ENCODE measurements at regions not wholly inside any gene's neighbourhood (a gene's known extent, or its start where the extent isn't known, plus 50 kb on each side); places are given as distances from the start of the nearest gene placed in this dataset.

- Histone ChIP-seq H3K4me2 (ENCODE audit: low read depth, low read length) (no peak overlapping the region), H3K27me3 (replicated peaks; ENCODE audit: insufficient read depth, low read length) (no peaks in the 10 kb centered on the region)
Measured at GRCh38 chr15:88389120-88389519, 78.1 kb downstream of the MRPL46 start.

GRCh38 chr15:88388686-88389085 is 78.5 kb downstream of the MRPL46 start:
- Histone ChIP-seq H3F3A (ENCODE audit: insufficient read depth, low read length) (no peaks in the 10 kb centered on the region), H3K27ac (ENCODE audit: low read length) (no peak overlapping the region), H3K4me2 (ENCODE audit: low read depth, low read length) (no peak overlapping the region), H3K9me2 (replicated peaks; ENCODE audit: insufficient read depth, low read length) (no peaks in the 10 kb centered on the region), H3K36me3 (replicated peaks; ENCODE audit: insufficient read depth, low read length) (no peaks in the 10 kb centered on the region), H3K9ac (ENCODE audit: low read length) (no peak overlapping the region), H3K79me2 (ENCODE audit: low read length) (no peaks in the 10 kb centered on the region), H4K20me1 (ENCODE audit: insufficient read depth, low read length) (no peaks in the 10 kb centered on the region), H2AFZ (ENCODE audit: low read length) (no peak overlapping the region), H3K4me1 (ENCODE audit: low read length) (no peaks in the 10 kb centered on the region), H3K9me3 (replicated peaks; ENCODE audit: insufficient read depth, low read length) (no peaks in the 10 kb centered on the region), H3K27me3 (replicated peaks; ENCODE audit: insufficient read depth, low read length) (no peaks in the 10 kb centered on the region), H3K4me3 (ENCODE audit: low read length) (no peak overlapping the region)
- DNase-seq = no peak
- TF ChIP-seq EZH2phosphoT487 (IDR thresholded peaks at IDR 0.05; ENCODE audit: low read length) (no peak), CTCF (IDR thresholded peaks at IDR 0.05; ENCODE audit: low read length) (no peak), EZH2 (optimal IDR thresholded peaks at IDR 0.05; ENCODE audit: low read depth, low read length) (no peak)

More at GRCh38 chr15:88389120-88389519, 78.1 kb downstream of the MRPL46 start:
- Histone ChIP-seq H3K4me3 (ENCODE audit: low read length) (no peak overlapping the region), H2AFZ (ENCODE audit: low read length) (no peak overlapping the region), H4K20me1 (ENCODE audit: insufficient read depth, low read length) (no peaks in the 10 kb centered on the region), H3K36me3 (replicated peaks; ENCODE audit: insufficient read depth, low read length) (no peaks in the 10 kb centered on the region), H3K27ac (ENCODE audit: low read length) (no peak overlapping the region), H3F3A (ENCODE audit: insufficient read depth, low read length) (no peaks in the 10 kb centered on the region), H3K9ac (ENCODE audit: low read length) (no peak overlapping the region), H3K79me2 (ENCODE audit: low read length) (no peaks in the 10 kb centered on the region), H3K4me1 (ENCODE audit: low read length) (no peaks in the 10 kb centered on the region), H3K9me3 (replicated peaks; ENCODE audit: insufficient read depth, low read length) (no peaks in the 10 kb centered on the region), H3K9me2 (replicated peaks; ENCODE audit: insufficient read depth, low read length) (no peaks in the 10 kb centered on the region)
- TF ChIP-seq EZH2phosphoT487 (IDR thresholded peaks at IDR 0.05; ENCODE audit: low read length) (no peak), EZH2 (optimal IDR thresholded peaks at IDR 0.05; ENCODE audit: low read depth, low read length) (no peak)
- DNase-seq = no peak

GRCh38 chr15:88385078-88385700 is 82.0 kb downstream of the MRPL46 start:
- no peaks in the 10 kb centered on the region for H3K27me3 ChIP-seq (replicated peaks; ENCODE audit: insufficient read depth, low read length)
- no peak for DNase-seq
- no peak overlapping the region for H3K4me2 ChIP-seq (ENCODE audit: low read depth, low read length)
- TF ChIP-seq EZH2phosphoT487 (IDR thresholded peaks at IDR 0.05; ENCODE audit: low read length) = no peak
- TF ChIP-seq CTCF (IDR thresholded peaks at IDR 0.05; ENCODE audit: low read length) = no peak
- no peak for TF ChIP-seq EZH2 (optimal IDR thresholded peaks at IDR 0.05; ENCODE audit: low read depth, low read length)
- no peaks in the 10 kb centered on the region for H3K79me2 ChIP-seq (ENCODE audit: low read length)
- H3K27ac ChIP-seq (ENCODE audit: low read length) = no peak overlapping the region
- no peaks in the 10 kb centered on the region for H3K9me2 ChIP-seq (replicated peaks; ENCODE audit: insufficient read depth, low read length)
- no peaks in the 10 kb centered on the region for H3K36me3 ChIP-seq (replicated peaks; ENCODE audit: insufficient read depth, low read length)
- no peaks in the 10 kb centered on the region for H3F3A ChIP-seq (ENCODE audit: insufficient read depth, low read length)
- H3K9me3 ChIP-seq (replicated peaks; ENCODE audit: insufficient read depth, low read length) = no peaks in the 10 kb centered on the region
- H4K20me1 ChIP-seq (ENCODE audit: insufficient read depth, low read length) = no peaks in the 10 kb centered on the region
- no peaks in the 10 kb centered on the region for H3K4me1 ChIP-seq (ENCODE audit: low read length)
- H2AFZ ChIP-seq (ENCODE audit: low read length) = no peak overlapping the region
- H3K9ac ChIP-seq (ENCODE audit: low read length) = no peak overlapping the region
- H3K4me3 ChIP-seq (ENCODE audit: low read length) = no peak overlapping the region

GRCh38 chr15:88383354-88383753 is 83.8 kb downstream of the MRPL46 start:
- no peaks in the 10 kb centered on the region for H3F3A ChIP-seq (ENCODE audit: insufficient read depth, low read length)
- H2AFZ ChIP-seq (ENCODE audit: low read length) = no peak overlapping the region
- H3K4me2 ChIP-seq (ENCODE audit: low read depth, low read length) = no peak overlapping the region
- no peaks in the 10 kb centered on the region for H3K36me3 ChIP-seq (replicated peaks; ENCODE audit: insufficient read depth, low read length)
- H4K20me1 ChIP-seq (ENCODE audit: insufficient read depth, low read length) = no peaks in the 10 kb centered on the region
- H3K9me2 ChIP-seq (replicated peaks; ENCODE audit: insufficient read depth, low read length) = no peaks in the 10 kb centered on the region
- H3K9me3 ChIP-seq (replicated peaks; ENCODE audit: insufficient read depth, low read length) = no peaks in the 10 kb centered on the region
- H3K27me3 ChIP-seq (replicated peaks; ENCODE audit: insufficient read depth, low read length) = no peaks in the 10 kb centered on the region
- DNase-seq = no peak
- no peaks in the 10 kb centered on the region for H3K79me2 ChIP-seq (ENCODE audit: low read length)
- H3K27ac ChIP-seq (ENCODE audit: low read length) = no peak overlapping the region
- no peak overlapping the region for H3K9ac ChIP-seq (ENCODE audit: low read length)
- H3K4me1 ChIP-seq (ENCODE audit: low read length) = no peaks in the 10 kb centered on the region
- no peak for TF ChIP-seq EZH2phosphoT487 (IDR thresholded peaks at IDR 0.05; ENCODE audit: low read length)
- no peak for TF ChIP-seq CTCF (IDR thresholded peaks at IDR 0.05; ENCODE audit: low read length)
- no peak for TF ChIP-seq EZH2 (optimal IDR thresholded peaks at IDR 0.05; ENCODE audit: low read depth, low read length)
- H3K4me3 ChIP-seq (ENCODE audit: low read length) = no peak overlapping the region
